ENCODE measurements at regions not wholly inside any gene's neighbourhood (a gene's known extent, or its start where the extent isn't known, plus 50 kb on each side); places are given as distances from the start of the nearest gene placed in this dataset.

GRCh38 chr5:6158974-6159831, 219.1 kb downstream of the MED10 start:
- no peak overlapping the region for H3K4me2 ChIP-seq (ENCODE audit: extremely low read depth, insufficient read depth, low read length)
- no peaks in the 10 kb centered on the region for H3K79me2 ChIP-seq (ENCODE audit: control insufficient read depth, insufficient read depth, low read length)
- peak overlapping the region; percentile 49 for H3K27ac ChIP-seq (ENCODE audit: insufficient read depth, low read length)
- no peaks in the 10 kb centered on the region for H3K27me3 ChIP-seq (ENCODE audit: control insufficient read depth, insufficient read depth, low read length)
- H3K4me1 ChIP-seq (ENCODE audit: control insufficient read depth, extremely low read depth, insufficient read depth, low read length): no peaks in the 10 kb centered on the region
- TF ChIP-seq EZH2 (IDR thresholded peaks at IDR 0.05; ENCODE audit: low read length, missing control alignments): no peak
- no peak overlapping the region for H2AFZ ChIP-seq (ENCODE audit: low read length)
- DNase-seq (ENCODE audit: low read depth in 2 of 2): peak; percentile 11 to 68
- H3K4me3 ChIP-seq (replicated peaks in 1 of 4; ENCODE audit: control extremely low read depth in 1 of 4, insufficient read depth in 1 of 4, low read depth in 3 of 4, low read length in 4 of 4): no peak overlapping the region
- no peaks in the 10 kb centered on the region for H4K20me1 ChIP-seq (ENCODE audit: control insufficient read depth, extremely low read depth, insufficient read depth, low read length)
- no peaks in the 10 kb centered on the region for H3K36me3 ChIP-seq (ENCODE audit: control insufficient read depth, insufficient read depth, low read length)
- H3K9me3 ChIP-seq (ENCODE audit: control insufficient read depth, insufficient read depth, low read depth, low read length): no peaks in the 10 kb centered on the region
- H3K9ac ChIP-seq (ENCODE audit: insufficient read depth, low read length): no peak overlapping the region

- no peak overlapping the region for H3K4me3 ChIP-seq (replicated peaks in 1 of 4; ENCODE audit: control extremely low read depth in 1 of 4, insufficient read depth in 1 of 4, low read depth in 3 of 4, low read length in 4 of 4)
- no peak for DNase-seq (ENCODE audit: low read depth in 2 of 2)
- no peaks in the 10 kb centered on the region for H3K9me3 ChIP-seq (ENCODE audit: control insufficient read depth, insufficient read depth, low read depth, low read length)
- H2AFZ ChIP-seq (ENCODE audit: low read length): no peak overlapping the region
- H3K9ac ChIP-seq (ENCODE audit: insufficient read depth, low read length): no peak overlapping the region
- no peak overlapping the region for H3K27ac ChIP-seq (ENCODE audit: insufficient read depth, low read length)
- no peaks in the 10 kb centered on the region for H3K79me2 ChIP-seq (ENCODE audit: control insufficient read depth, insufficient read depth, low read length)
- no peaks in the 10 kb centered on the region for H3K4me1 ChIP-seq (ENCODE audit: control insufficient read depth, extremely low read depth, insufficient read depth, low read length)
- H3K36me3 ChIP-seq (ENCODE audit: control insufficient read depth, insufficient read depth, low read length): no peaks in the 10 kb centered on the region
- no peaks in the 10 kb centered on the region for H3K27me3 ChIP-seq (ENCODE audit: control insufficient read depth, insufficient read depth, low read length)
- no peak overlapping the region for H3K4me2 ChIP-seq (ENCODE audit: extremely low read depth, insufficient read depth, low read length)
- H4K20me1 ChIP-seq (ENCODE audit: control insufficient read depth, extremely low read depth, insufficient read depth, low read length): no peaks in the 10 kb centered on the region
- TF ChIP-seq, protein P1, sequence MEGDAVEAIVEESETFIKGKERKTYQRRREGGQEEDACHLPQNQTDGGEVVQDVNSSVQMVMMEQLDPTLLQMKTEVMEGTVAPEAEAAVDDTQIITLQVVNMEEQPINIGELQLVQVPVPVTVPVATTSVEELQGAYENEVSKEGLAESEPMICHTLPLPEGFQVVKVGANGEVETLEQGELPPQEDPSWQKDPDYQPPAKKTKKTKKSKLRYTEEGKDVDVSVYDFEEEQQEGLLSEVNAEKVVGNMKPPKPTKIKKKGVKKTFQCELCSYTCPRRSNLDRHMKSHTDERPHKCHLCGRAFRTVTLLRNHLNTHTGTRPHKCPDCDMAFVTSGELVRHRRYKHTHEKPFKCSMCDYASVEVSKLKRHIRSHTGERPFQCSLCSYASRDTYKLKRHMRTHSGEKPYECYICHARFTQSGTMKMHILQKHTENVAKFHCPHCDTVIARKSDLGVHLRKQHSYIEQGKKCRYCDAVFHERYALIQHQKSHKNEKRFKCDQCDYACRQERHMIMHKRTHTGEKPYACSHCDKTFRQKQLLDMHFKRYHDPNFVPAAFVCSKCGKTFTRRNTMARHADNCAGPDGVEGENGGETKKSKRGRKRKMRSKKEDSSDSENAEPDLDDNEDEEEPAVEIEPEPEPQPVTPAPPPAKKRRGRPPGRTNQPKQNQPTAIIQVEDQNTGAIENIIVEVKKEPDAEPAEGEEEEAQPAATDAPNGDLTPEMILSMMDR (conservative IDR thresholded peaks at IDR 0.05 in 1 of 2, IDR thresholded peaks at IDR 0.05 in 1 of 2; ENCODE audit: low read depth in 1 of 2, low read length in 2 of 2): no peak
- no peak for TF ChIP-seq EZH2 (IDR thresholded peaks at IDR 0.05; ENCODE audit: low read length, missing control alignments)
Observed at GRCh38 chr5:6154216-6154615, 224.1 kb downstream of the MED10 start.

DNA sequence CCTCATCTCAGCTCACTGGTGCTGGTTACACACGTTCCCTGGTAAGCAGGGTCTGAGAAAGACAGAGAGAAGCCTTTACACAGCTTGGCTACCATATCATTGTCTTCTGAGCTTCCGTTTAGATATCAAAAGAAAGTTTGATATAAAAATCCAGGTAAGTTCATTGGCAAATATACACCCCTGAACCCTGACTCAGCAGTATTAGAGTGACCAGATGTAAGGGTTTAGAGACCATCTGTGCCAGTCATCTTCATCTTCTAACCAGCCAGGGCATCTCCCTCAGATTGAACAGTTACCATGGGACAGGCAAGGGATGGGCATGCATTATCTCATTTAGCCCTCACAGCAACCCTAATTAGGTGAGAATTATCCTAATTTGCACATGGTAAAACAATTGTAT, 232.1 kb downstream of the MED10 start:
- H3K27me3 ChIP-seq (ENCODE audit: control insufficient read depth, insufficient read depth, low read length): no peaks in the 10 kb centered on the region
- H4K20me1 ChIP-seq (ENCODE audit: control insufficient read depth, extremely low read depth, insufficient read depth, low read length): no peaks in the 10 kb centered on the region
- H3K79me2 ChIP-seq (ENCODE audit: control insufficient read depth, insufficient read depth, low read length): no peaks in the 10 kb centered on the region
- no peak overlapping the region for H2AFZ ChIP-seq (ENCODE audit: low read length)
- no peak overlapping the region for H3K4me3 ChIP-seq (replicated peaks in 1 of 4; ENCODE audit: control extremely low read depth in 1 of 4, insufficient read depth in 1 of 4, low read depth in 3 of 4, low read length in 4 of 4)
- H3K4me2 ChIP-seq (ENCODE audit: extremely low read depth, insufficient read depth, low read length): no peak overlapping the region
- H3K27ac ChIP-seq (ENCODE audit: insufficient read depth, low read length): no peak overlapping the region
- TF ChIP-seq EZH2 (IDR thresholded peaks at IDR 0.05; ENCODE audit: low read length, missing control alignments): no peak
- TF ChIP-seq, protein P1 (conservative IDR thresholded peaks at IDR 0.05 in 1 of 2, IDR thresholded peaks at IDR 0.05 in 1 of 2; ENCODE audit: low read depth in 1 of 2, low read length in 2 of 2): no peak
- H3K9me3 ChIP-seq (ENCODE audit: control insufficient read depth, insufficient read depth, low read depth, low read length): no peaks in the 10 kb centered on the region
- DNase-seq (ENCODE audit: low read depth in 2 of 2): no peak
- H3K9ac ChIP-seq (ENCODE audit: insufficient read depth, low read length): no peak overlapping the region
- no peaks in the 10 kb centered on the region for H3K36me3 ChIP-seq (ENCODE audit: control insufficient read depth, insufficient read depth, low read length)
- H3K4me1 ChIP-seq (ENCODE audit: control insufficient read depth, extremely low read depth, insufficient read depth, low read length): no peaks in the 10 kb centered on the region

Data from fibroblast of lung (primary cell).